OCI-LY3 (cell line): ENCODE measurements at regions not wholly inside any gene's neighbourhood (a gene's known extent, or its start where the extent isn't known, plus 50 kb on each side); places are given as distances from the start of the nearest gene placed in this dataset.

ENCODE experiments used
- CTCF ChIP-seq: fragments of 200-600, 300-600 bp; sonication (generic); IDR thresholded peaks from 2 replicates; pipeline ENCODE4 v1.5.1; 2014; ENCODE audit warnings: antibody characterized with exemption, low read length, low read depth
- EZH2phosphoT487 ChIP-seq: fragments of 200-600 bp; shearing (Covaris generic); IDR thresholded peaks from 2 replicates; pipeline ENCODE4 v1.6.1; 2018; ENCODE audit warnings: antibody characterized with exemption, mixed run types, low read depth

- TF ChIP-seq CTCF, result no peak
- TF ChIP-seq EZH2phosphoT487, result no peak
Measured at GRCh38 chr14:25472700-25473099, 422.8 kb upstream of the STXBP6 start.
